ENCODE measurements at regions not wholly inside any gene's neighbourhood (a gene's known extent, or its start where the extent isn't known, plus 50 kb on each side); places are given as distances from the start of the nearest gene placed in this dataset.
"Not testable (repeated sequence)": the region's sequence is repeated elsewhere in the genome, so short reads cannot be mapped to it uniquely, and the experiment has no call there.

DNA sequence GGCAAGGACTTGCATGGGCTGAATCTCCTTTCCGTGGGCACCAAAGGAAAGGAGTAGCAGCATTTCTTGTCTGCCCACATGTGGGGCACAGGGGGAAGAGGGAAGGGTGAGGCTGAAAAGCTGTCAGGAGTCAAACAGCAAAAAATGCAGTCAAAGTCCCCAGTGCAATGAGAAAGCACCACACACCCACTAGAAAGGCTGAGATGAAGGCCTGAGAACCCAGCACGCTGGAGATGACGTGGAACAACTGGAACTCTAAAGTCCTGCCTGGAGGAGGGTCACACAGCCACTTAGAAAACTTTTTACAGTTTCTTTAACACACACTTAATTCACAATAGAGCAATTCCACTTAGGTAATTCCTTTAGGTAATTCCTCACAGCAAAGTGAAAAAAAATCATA, 94.6 kb upstream of the IGFBPL1 start:
- no peak for DNase-seq (ENCODE audit: low read depth)

DNA sequence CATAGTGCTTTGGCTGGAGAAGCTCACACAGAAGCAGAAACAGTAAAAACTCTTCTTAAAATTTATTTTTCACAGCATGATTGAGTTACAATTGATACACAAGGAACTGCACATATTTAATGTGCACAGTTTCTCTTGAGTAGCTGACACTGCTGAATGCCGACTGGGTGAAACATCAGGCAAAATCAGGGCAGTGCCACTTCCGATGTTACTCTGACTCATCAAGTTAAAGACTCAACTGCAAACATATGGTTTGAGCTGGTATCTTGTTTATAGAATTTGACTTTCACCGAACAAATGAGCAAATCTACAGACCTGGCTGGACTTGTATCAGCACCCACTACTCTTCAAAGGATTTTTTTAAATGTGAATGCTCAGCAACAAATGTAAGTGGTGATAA, 92.0 kb upstream of the IGFBPL1 start:
- DNase-seq (ENCODE audit: low read depth): peak; percentile 85

DNA sequence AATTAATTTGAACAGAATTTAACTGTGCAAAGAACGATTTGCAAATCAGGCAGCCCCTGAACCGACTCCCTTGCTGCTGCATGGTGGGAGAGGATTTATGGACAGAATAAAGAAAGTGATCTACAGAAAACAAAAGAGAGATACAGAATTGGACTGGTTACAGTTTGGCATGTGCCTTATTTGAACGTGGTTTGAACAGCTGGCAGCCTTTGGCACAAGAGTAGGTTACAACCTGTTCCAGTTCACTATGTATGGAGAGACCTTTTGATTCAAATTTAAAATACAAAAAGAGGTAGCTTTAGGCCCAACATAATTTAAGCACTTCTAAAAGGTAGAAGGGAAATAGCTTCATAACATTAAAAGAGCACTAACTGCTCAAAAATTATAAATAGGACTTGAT, 90.8 kb upstream of the IGFBPL1 start:
- peak; percentile 14 for DNase-seq (ENCODE audit: low read depth)

DNA sequence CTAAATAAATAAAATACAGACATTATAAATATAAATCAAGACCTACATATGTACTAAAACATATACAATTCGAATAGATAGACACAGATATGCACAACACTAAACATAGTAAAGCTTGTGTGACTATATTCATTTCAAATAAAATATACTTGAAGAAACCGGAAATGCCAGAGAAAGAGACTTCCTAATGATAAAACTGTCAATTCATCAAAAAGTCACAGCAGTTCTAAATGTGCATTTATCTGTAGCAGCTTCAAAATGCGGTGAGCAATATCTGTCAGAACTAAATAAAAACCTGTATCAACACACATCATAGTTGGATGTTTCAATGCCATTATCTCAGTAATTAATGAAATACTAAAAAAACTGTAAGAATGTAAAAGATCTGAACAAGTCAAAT, 86.1 kb upstream of the IGFBPL1 start:
- DNase-seq (ENCODE audit: low read depth): not testable (repeated sequence)

- DNase-seq (ENCODE audit: low read depth): no peak
Measured at GRCh38 chr9:38507587-38507986, 83.3 kb upstream of the IGFBPL1 start.

DNA sequence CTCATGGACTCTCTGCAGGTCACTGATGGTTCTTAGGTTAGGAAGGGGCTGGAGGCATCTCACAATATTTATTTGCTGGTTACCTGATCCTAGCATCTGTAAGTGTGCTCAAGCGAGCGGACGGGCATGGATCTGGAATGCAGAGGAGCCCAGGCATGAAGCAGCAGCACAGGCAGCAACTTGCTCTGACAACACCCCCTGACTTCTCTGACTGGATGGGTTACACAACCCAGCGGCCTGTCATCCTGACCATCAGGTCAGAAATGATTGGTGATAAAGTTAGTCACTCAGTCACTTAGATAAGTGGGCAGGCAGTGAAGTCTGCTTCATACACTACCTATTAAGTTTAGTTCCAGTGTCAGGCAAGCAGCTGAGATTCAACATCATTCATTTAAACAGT, 75.9 kb upstream of the IGFBPL1 start:
- peak; percentile 12 for DNase-seq (ENCODE audit: low read depth)

DNA sequence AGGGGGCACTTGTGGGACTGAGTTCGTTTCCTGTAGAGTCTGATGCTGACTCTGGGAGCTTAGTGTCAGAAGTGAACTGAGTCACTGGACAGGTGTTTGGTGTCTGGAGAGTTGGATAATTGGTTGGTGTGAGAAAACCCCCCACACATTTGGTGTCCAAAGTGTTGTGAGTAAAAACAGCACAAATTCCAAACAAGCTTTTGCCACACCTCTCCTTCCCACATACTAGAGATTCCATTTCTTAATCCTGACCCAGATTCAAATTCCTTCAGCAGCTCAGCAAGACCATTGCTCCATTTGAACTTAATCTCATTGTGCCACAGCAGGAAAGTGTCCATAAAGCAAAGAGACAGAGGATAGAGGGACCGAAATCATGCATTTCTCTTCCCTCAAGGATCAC, 74.3 kb upstream of the IGFBPL1 start:
- DNase-seq (ENCODE audit: low read depth): peak; percentile 15

DNA sequence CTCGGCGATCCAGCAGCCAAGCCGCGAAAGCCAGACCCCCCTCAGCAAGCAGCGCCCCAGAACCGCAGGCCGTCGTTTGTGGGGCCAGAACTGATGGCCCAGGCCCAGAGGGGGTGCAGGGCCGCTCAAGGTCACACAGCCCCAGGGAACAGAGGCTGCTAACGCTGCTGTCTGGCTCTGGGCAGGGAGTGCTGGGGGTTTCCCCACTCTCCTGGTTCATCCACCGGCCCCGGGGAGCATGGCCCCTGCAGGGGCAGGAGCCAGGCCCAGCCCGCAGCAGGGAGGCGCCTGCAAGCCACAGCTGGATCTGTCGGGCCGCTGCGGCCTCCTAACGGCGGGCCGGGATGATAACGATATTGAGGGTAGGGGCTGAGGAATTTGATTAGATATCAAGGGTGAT, 64.8 kb upstream of the IGFBPL1 start:
- no peak for DNase-seq (ENCODE audit: low read depth)

- no peak for DNase-seq (ENCODE audit: low read depth)
Measured at GRCh38 chr9:38488156-38488698, 64.0 kb upstream of the IGFBPL1 start.

- not testable (repeated sequence) for DNase-seq (ENCODE audit: low read depth)
Measured at GRCh38 chr9:38487418-38488155, 63.3 kb upstream of the IGFBPL1 start.

- no peak for DNase-seq (ENCODE audit: low read depth)
Measured at GRCh38 chr9:38486837-38487236, 62.6 kb upstream of the IGFBPL1 start.

DNA sequence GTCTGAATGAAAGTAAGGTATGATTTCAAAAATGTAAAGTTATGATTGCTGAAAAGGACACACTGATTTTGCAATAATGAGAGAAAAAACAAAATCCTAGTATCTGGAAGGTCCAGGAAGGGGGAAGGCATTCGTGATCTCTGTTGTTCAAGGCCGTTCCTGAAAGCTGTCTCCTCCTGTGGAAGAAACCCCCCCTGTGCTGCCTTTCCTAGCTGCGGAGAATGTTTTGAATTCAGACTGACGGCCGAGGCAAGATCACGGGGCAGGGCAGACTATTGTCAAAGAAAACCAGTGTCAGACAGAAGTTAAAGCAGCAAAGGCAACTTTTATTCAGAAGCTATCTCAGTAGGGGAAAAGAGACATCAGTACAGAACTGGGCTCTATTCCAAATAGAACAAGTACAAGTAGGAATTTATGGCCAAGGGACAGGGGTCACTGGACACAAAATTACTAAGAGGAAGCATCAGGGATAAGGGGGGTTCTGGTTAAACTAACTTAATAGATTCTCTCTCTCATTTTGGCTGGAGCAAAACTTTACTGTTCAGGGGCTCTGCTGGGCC, 61.9 kb upstream of the IGFBPL1 start:
- no peak for DNase-seq (ENCODE audit: low read depth)

- not testable (repeated sequence) for DNase-seq (ENCODE audit: low read depth)
Measured at GRCh38 chr9:38484076-38484665, 59.9 kb upstream of the IGFBPL1 start.

- DNase-seq (ENCODE audit: low read depth): no peak
Measured at GRCh38 chr9:38482918-38483592, 58.8 kb upstream of the IGFBPL1 start.

- no peak for DNase-seq (ENCODE audit: low read depth)
Measured at GRCh38 chr9:38478211-38478610, 54.0 kb upstream of the IGFBPL1 start.

DNA sequence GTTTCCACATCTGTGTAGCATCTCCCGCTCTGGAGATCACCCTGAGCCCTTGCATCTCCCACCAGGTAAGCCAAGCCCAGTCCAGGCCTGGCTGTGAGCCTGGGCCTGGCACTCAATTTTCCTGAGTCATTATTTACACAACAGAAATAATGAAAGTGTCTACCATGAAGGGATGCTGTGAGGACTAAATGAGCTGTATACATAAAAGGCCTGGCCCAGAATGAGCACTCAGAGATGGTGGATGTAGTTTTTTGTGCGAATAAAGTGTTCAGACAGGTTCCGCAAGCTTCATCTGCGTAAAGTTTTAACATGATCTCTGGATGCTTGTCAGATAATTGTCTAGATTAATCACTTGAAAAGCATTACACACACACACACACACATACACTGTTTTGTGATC, 50.2 kb upstream of the IGFBPL1 start:
- DNase-seq (ENCODE audit: low read depth): not testable (repeated sequence)
